ENCODE measurements at regions not wholly inside any gene's neighbourhood (a gene's known extent, or its start where the extent isn't known, plus 50 kb on each side); places are given as distances from the start of the nearest gene placed in this dataset.

- Histone ChIP-seq H3K27me3 (replicated peaks; ENCODE audit: control insufficient read depth, insufficient read depth, low read length) (no peaks in the 10 kb centered on the region; the same call in 1 of the 2 replicates), H3K36me3 (ENCODE audit: control insufficient read depth, insufficient read depth, low read length) (no peaks in the 10 kb centered on the region), H3K4me3 (replicated peaks; ENCODE audit: low read depth, low read length) (no peak overlapping the region)
- TF ChIP-seq CTCF (IDR thresholded peaks at IDR 0.05; ENCODE audit: insufficient read depth, low read length, poor library complexity, severe bottlenecking) = no peak
- DNase-seq (ENCODE audit: extremely low read depth, insufficient read length) = no peak
These were observed 67.9 kb upstream of the NCOR2 start for GRCh38 chr12:124635316-124635715.

GRCh38 chr12:124633365-124634362, 66.3 kb upstream of the NCOR2 start:
- Histone ChIP-seq H3K36me3 (ENCODE audit: control insufficient read depth, insufficient read depth, low read length) (no peaks in the 10 kb centered on the region), H3K4me3 (replicated peaks; ENCODE audit: low read depth, low read length) (no peak overlapping the region), H3K27me3 (replicated peaks; ENCODE audit: control insufficient read depth, insufficient read depth, low read length) (no peaks in the 10 kb centered on the region; the same call in 1 of the 2 replicates)
- no peak for DNase-seq (ENCODE audit: extremely low read depth, insufficient read length)
- no peak for TF ChIP-seq CTCF (IDR thresholded peaks at IDR 0.05; ENCODE audit: insufficient read depth, low read length, poor library complexity, severe bottlenecking)

- no peak for DNase-seq (ENCODE audit: extremely low read depth, insufficient read length)
- Histone ChIP-seq H3K4me3 (replicated peaks; ENCODE audit: low read depth, low read length) (no peak overlapping the region), H3K36me3 (ENCODE audit: control insufficient read depth, insufficient read depth, low read length) (no peaks in the 10 kb centered on the region), H3K27me3 (replicated peaks; ENCODE audit: control insufficient read depth, insufficient read depth, low read length) (no peaks in the 10 kb centered on the region; the same call in 1 of the 2 replicates)
- TF ChIP-seq CTCF (IDR thresholded peaks at IDR 0.05; ENCODE audit: insufficient read depth, low read length, poor library complexity, severe bottlenecking) = no peak
These were observed 65.1 kb upstream of the NCOR2 start for GRCh38 chr12:124632519-124632984.

GRCh38 chr12:124631681-124632256, 64.4 kb upstream of the NCOR2 start:
- Histone ChIP-seq H3K4me3 (replicated peaks; ENCODE audit: low read depth, low read length) (no peak overlapping the region), H3K27me3 (replicated peaks; ENCODE audit: control insufficient read depth, insufficient read depth, low read length) (no peaks in the 10 kb centered on the region), H3K36me3 (ENCODE audit: control insufficient read depth, insufficient read depth, low read length) (no peaks in the 10 kb centered on the region)
- no peak for DNase-seq (ENCODE audit: extremely low read depth, insufficient read length)
- TF ChIP-seq CTCF (IDR thresholded peaks at IDR 0.05; ENCODE audit: insufficient read depth, low read length, poor library complexity, severe bottlenecking) = no peak

GRCh38 chr12:124630791-124631313, 63.4 kb upstream of the NCOR2 start:
- Histone ChIP-seq H3K4me3 (replicated peaks; ENCODE audit: low read depth, low read length) (no peak overlapping the region), H3K36me3 (ENCODE audit: control insufficient read depth, insufficient read depth, low read length) (no peaks in the 10 kb centered on the region), H3K27me3 (replicated peaks; ENCODE audit: control insufficient read depth, insufficient read depth, low read length) (no peaks in the 10 kb centered on the region)
- TF ChIP-seq CTCF (IDR thresholded peaks at IDR 0.05; ENCODE audit: insufficient read depth, low read length, poor library complexity, severe bottlenecking) = no peak
- no peak for DNase-seq (ENCODE audit: extremely low read depth, insufficient read length)
